Activated CD4-positive, alpha-beta T cell treated with anti-CD3 and anti-CD28 coated beads, Interleukin-2, amount 10 ng/mL, durations not matched to agents 24 days and 14 days (primary cell): ENCODE measurements at regions not wholly inside any gene's neighbourhood (a gene's known extent, or its start where the extent isn't known, plus 50 kb on each side); places are given as distances from the start of the nearest gene placed in this dataset.

Experiments used
- DNase-seq: peaks from one replicate; pipeline ENCODE4 v3.0.0; 2022
- H3K27ac Mint-ChIP-seq: one replicate; pipeline ENCODE4 v1.8.0; 2022; ENCODE audit warnings: mild to moderate bottlenecking, mixed read lengths
- H3K27me3 Mint-ChIP-seq: one replicate; pipeline ENCODE4 v1.8.0; 2022; ENCODE audit warnings: mixed read lengths
- H3K36me3 Mint-ChIP-seq: one replicate; pipeline ENCODE4 v1.8.0; 2022; ENCODE audit warnings: low read depth, mild to moderate bottlenecking, mixed read lengths
- H3K4me1 Mint-ChIP-seq: one replicate; pipeline ENCODE4 v1.8.0; 2021; ENCODE audit warnings: mixed read lengths
- H3K4me3 Mint-ChIP-seq: one replicate; pipeline ENCODE4 v1.8.0; 2022; ENCODE audit warnings: mild to moderate bottlenecking, moderate library complexity, mixed read lengths
- H3K9me3 Mint-ChIP-seq: one replicate; pipeline ENCODE4 v1.8.0; 2021; ENCODE audit warnings: mixed read lengths
- intact Hi-C: fragments of 100-400 bp; cut with micrococcal nuclease; formaldehyde crosslinking; loops from one replicate; pipeline ENCODE4 v1.15.1; 2023

- intact Hi-C loops: no loop called here
- Mint-ChIP-seq H3K27me3 (no peaks in the 10 kb centered on the region), H3K36me3 (no peaks in the 10 kb centered on the region), H3K4me3 (no peak overlapping the region), H3K27ac (no peak overlapping the region), H3K9me3 (peaks cover 10% of the 10 kb centered on the region), H3K4me1 (no peaks in the 10 kb centered on the region)
- no peak for DNase-seq
Measured at GRCh38 chr18:28689588-28689987, 512.7 kb upstream of the CDH2 start.

GRCh38 chr18:28684746-28685355 lies 507.9 kb upstream of the CDH2 start:
- H3K4me1 Mint-ChIP-seq: no peaks in the 10 kb centered on the region
- H3K36me3 Mint-ChIP-seq: no peaks in the 10 kb centered on the region
- H3K27ac Mint-ChIP-seq: no peak overlapping the region
- H3K4me3 Mint-ChIP-seq: no peak overlapping the region
- intact Hi-C loops: no loop called here
- H3K9me3 Mint-ChIP-seq: no peaks in the 10 kb centered on the region
- no peak for DNase-seq
- H3K27me3 Mint-ChIP-seq: no peaks in the 10 kb centered on the region

- Mint-ChIP-seq H3K9me3 (no peaks in the 10 kb centered on the region), H3K27ac (no peak overlapping the region), H3K27me3 (no peaks in the 10 kb centered on the region), H3K4me3 (no peak overlapping the region), H3K36me3 (no peaks in the 10 kb centered on the region), H3K4me1 (no peaks in the 10 kb centered on the region)
- intact Hi-C loops: no loop called here
- DNase-seq: no peak
Measured at GRCh38 chr18:28682912-28683311, 506.0 kb upstream of the CDH2 start.

- H3K36me3 Mint-ChIP-seq: no peaks in the 10 kb centered on the region
- no peaks in the 10 kb centered on the region for H3K4me1 Mint-ChIP-seq
- intact Hi-C loops: no loop called here
- no peak for DNase-seq
- no peaks in the 10 kb centered on the region for H3K27me3 Mint-ChIP-seq
- no peak overlapping the region for H3K4me3 Mint-ChIP-seq
- H3K9me3 Mint-ChIP-seq: peaks cover 3% of the 10 kb centered on the region
- no peak overlapping the region for H3K27ac Mint-ChIP-seq
Measured at GRCh38 chr18:28669165-28669564, 492.2 kb upstream of the CDH2 start.

GRCh38 chr18:28666216-28666615 lies 489.3 kb upstream of the CDH2 start:
- H3K4me1 Mint-ChIP-seq: no peaks in the 10 kb centered on the region

GRCh38 chr18:28657961-28658360 lies 481.0 kb upstream of the CDH2 start:
- H3K27me3 Mint-ChIP-seq: no peaks in the 10 kb centered on the region
- no peak overlapping the region for H3K27ac Mint-ChIP-seq
- no peaks in the 10 kb centered on the region for H3K4me1 Mint-ChIP-seq
- no peak overlapping the region for H3K4me3 Mint-ChIP-seq
- H3K36me3 Mint-ChIP-seq: no peaks in the 10 kb centered on the region
- H3K9me3 Mint-ChIP-seq: peaks cover 5% of the 10 kb centered on the region
- intact Hi-C loops: no loop called here
- DNase-seq: no peak

More at GRCh38 chr18:28666216-28666615, 489.3 kb upstream of the CDH2 start:
- Mint-ChIP-seq H3K27ac (no peak overlapping the region), H3K4me3 (no peak overlapping the region), H3K9me3 (peaks cover 3% of the 10 kb centered on the region), H3K36me3 (no peaks in the 10 kb centered on the region), H3K27me3 (no peaks in the 10 kb centered on the region)
- intact Hi-C loops: no loop called here
- no peak for DNase-seq

- no peak overlapping the region for H3K27ac Mint-ChIP-seq
- no peak for DNase-seq
- no peaks in the 10 kb centered on the region for H3K27me3 Mint-ChIP-seq
- H3K36me3 Mint-ChIP-seq: no peaks in the 10 kb centered on the region
- H3K9me3 Mint-ChIP-seq: peaks cover 10% of the 10 kb centered on the region
- H3K4me3 Mint-ChIP-seq: no peak overlapping the region
- no peaks in the 10 kb centered on the region for H3K4me1 Mint-ChIP-seq
- intact Hi-C loops: no loop called here
Measured at GRCh38 chr18:28652654-28653053, 475.7 kb upstream of the CDH2 start.

- Mint-ChIP-seq H3K9me3 (peaks cover 10% of the 10 kb centered on the region), H3K4me1 (no peaks in the 10 kb centered on the region), H3K27ac (no peak overlapping the region), H3K36me3 (no peaks in the 10 kb centered on the region), H3K27me3 (no peaks in the 10 kb centered on the region), H3K4me3 (no peak overlapping the region)
- intact Hi-C loops: no loop called here
- no peak for DNase-seq
Measured at GRCh38 chr18:28651298-28651697, 474.4 kb upstream of the CDH2 start.

GRCh38 chr18:28650860-28651259 lies 473.9 kb upstream of the CDH2 start:
- H3K9me3 Mint-ChIP-seq: peaks cover 10% of the 10 kb centered on the region
- no peak overlapping the region for H3K27ac Mint-ChIP-seq
- no peaks in the 10 kb centered on the region for H3K27me3 Mint-ChIP-seq
- no peaks in the 10 kb centered on the region for H3K36me3 Mint-ChIP-seq
- no peak for DNase-seq
- no peaks in the 10 kb centered on the region for H3K4me1 Mint-ChIP-seq
- no peak overlapping the region for H3K4me3 Mint-ChIP-seq
- intact Hi-C loops: no loop called here

GRCh38 chr18:28647961-28648360 lies 471.0 kb upstream of the CDH2 start:
- no peak for DNase-seq
- Mint-ChIP-seq H3K27ac (no peak overlapping the region), H3K9me3 (peaks cover 5% of the 10 kb centered on the region), H3K27me3 (no peaks in the 10 kb centered on the region), H3K36me3 (no peaks in the 10 kb centered on the region), H3K4me3 (no peak overlapping the region), H3K4me1 (no peaks in the 10 kb centered on the region)
- intact Hi-C loops: no loop called here

- intact Hi-C loops: loop anchor here (10.0 kb wide), 1 partner anchor 53 kb away; no protein-coding TSS in a partner anchor
- H3K27me3 Mint-ChIP-seq: no peaks in the 10 kb centered on the region
- peaks cover 7% of the 10 kb centered on the region for H3K9me3 Mint-ChIP-seq
- H3K4me3 Mint-ChIP-seq: no peak overlapping the region
- no peaks in the 10 kb centered on the region for H3K36me3 Mint-ChIP-seq
- H3K4me1 Mint-ChIP-seq: no peaks in the 10 kb centered on the region
- no peak overlapping the region for H3K27ac Mint-ChIP-seq
- no peak for DNase-seq
Measured at GRCh38 chr18:28637897-28638296, 461.0 kb upstream of the CDH2 start.

GRCh38 chr18:28635530-28635929 lies 458.6 kb upstream of the CDH2 start:
- peaks cover 15% of the 10 kb centered on the region for H3K9me3 Mint-ChIP-seq
- H3K4me1 Mint-ChIP-seq: no peaks in the 10 kb centered on the region
- no peak overlapping the region for H3K4me3 Mint-ChIP-seq
- DNase-seq: no peak
- intact Hi-C loops: loop anchor here (10.0 kb wide), 1 partner anchor 51 kb away; no protein-coding TSS in a partner anchor
- H3K27ac Mint-ChIP-seq: no peak overlapping the region
- no peaks in the 10 kb centered on the region for H3K27me3 Mint-ChIP-seq
- H3K36me3 Mint-ChIP-seq: no peaks in the 10 kb centered on the region

GRCh38 chr18:28626756-28627155 lies 449.8 kb upstream of the CDH2 start:
- peaks cover 2% of the 10 kb centered on the region for H3K9me3 Mint-ChIP-seq
- H3K4me3 Mint-ChIP-seq: no peak overlapping the region
- no peaks in the 10 kb centered on the region for H3K36me3 Mint-ChIP-seq
- no peaks in the 10 kb centered on the region for H3K27me3 Mint-ChIP-seq
- H3K27ac Mint-ChIP-seq: no peak overlapping the region
- intact Hi-C loops: no loop called here
- no peaks in the 10 kb centered on the region for H3K4me1 Mint-ChIP-seq
- no peak for DNase-seq

- Mint-ChIP-seq H3K27ac (no peak overlapping the region), H3K4me1 (no peaks in the 10 kb centered on the region), H3K36me3 (no peaks in the 10 kb centered on the region), H3K4me3 (no peak overlapping the region), H3K27me3 (no peaks in the 10 kb centered on the region), H3K9me3 (peaks cover 7% of the 10 kb centered on the region)
- DNase-seq: no peak
- intact Hi-C loops: no loop called here
Measured at GRCh38 chr18:28607991-28608390, 431.1 kb upstream of the CDH2 start.

GRCh38 chr18:28606686-28607085 lies 429.8 kb upstream of the CDH2 start:
- H3K27me3 Mint-ChIP-seq: no peaks in the 10 kb centered on the region
- intact Hi-C loops: no loop called here
- H3K4me3 Mint-ChIP-seq: no peak overlapping the region
- H3K36me3 Mint-ChIP-seq: no peaks in the 10 kb centered on the region
- no peaks in the 10 kb centered on the region for H3K4me1 Mint-ChIP-seq
- DNase-seq: no peak
- H3K27ac Mint-ChIP-seq: no peak overlapping the region
- peaks cover 7% of the 10 kb centered on the region for H3K9me3 Mint-ChIP-seq
